GM10248 (cell line): ENCODE measurements at regions not wholly inside any gene's neighbourhood (a gene's known extent, or its start where the extent isn't known, plus 50 kb on each side); places are given as distances from the start of the nearest gene placed in this dataset.
"Not testable (repeated sequence)": the region's sequence is repeated elsewhere in the genome, so short reads cannot be mapped to it uniquely, and the experiment has no call there.

Experiments
- CTCF ChIA-PET: fragments of 300-600 bp; sonication (Branson Sonifier 250); formaldehyde crosslinking; extraction: SDS; loops from one replicate; lab custom pipeline; 2021; ENCODE audit warnings: antibody characterized with exemption; lab: Yijun Ruan, JAX
- POLR2A ChIA-PET: fragments of 350-650 bp; sonication (Branson Sonifier 250); formaldehyde crosslinking; extraction: SDS; loops from one replicate; lab custom pipeline; 2020; ENCODE audit warnings: antibody characterized with exemption; lab: Yijun Ruan, JAX
- DNase-seq: peaks from one replicate; pipeline ENCODE4 v3.0.0; 2012; ENCODE audit errors: extremely low spot score
- CTCF ChIP-seq: IDR thresholded peaks from 2 replicates; pipeline ENCODE4 v1.5.1; 2012; ENCODE audit warnings: mild to moderate bottlenecking, low read depth; ENCODE audit errors: extremely low read depth, missing control alignments, control extremely low read depth

- no peak for DNase-seq
- POLR2A ChIA-PET: no interaction called here
- CTCF ChIA-PET: interaction anchor here (1.0 kb wide), 1 partner anchor 15 kb away, joined by 3 read pairs; no protein-coding TSS in a partner anchor
- TF ChIP-seq CTCF: no peak
These were observed 395.9 kb upstream of the EMCN start for GRCh38 chr4:100913685-100914084.

DNA sequence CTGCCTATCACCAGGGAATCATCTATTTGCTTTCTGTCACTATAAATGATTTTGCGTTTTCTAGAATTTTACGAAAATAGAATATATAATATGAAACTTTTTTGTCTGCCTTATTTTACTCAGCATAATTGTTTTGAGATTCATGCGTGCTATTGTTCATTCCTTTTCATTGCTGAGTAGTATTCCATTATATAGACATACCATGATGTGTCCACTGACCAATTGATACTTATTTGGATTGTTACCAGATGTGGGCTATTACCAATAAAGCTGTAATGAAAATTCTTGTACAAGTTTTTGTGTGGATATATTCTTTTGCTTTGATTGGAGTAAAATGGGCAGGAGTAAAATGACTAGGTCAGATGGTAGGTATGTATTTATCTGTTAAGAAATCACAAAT is 390.7 kb upstream of the EMCN start:
- no peak for DNase-seq
- ChIA-PET CTCF (interaction anchor here (0.6 to 0.9 kb wide), 2 partner anchors 9 to 14 kb away, joined by 3 read pairs; no protein-coding TSS in a partner anchor), POLR2A (no interaction called here)
- no peak for TF ChIP-seq CTCF

GRCh38 chr4:100907465-100908454 is 389.9 kb upstream of the EMCN start:
- ChIA-PET POLR2A (no interaction called here), CTCF (interaction anchor here (0.6 to 0.9 kb wide), 2 partner anchors 9 to 15 kb away, joined by 3 read pairs; no protein-coding TSS in a partner anchor)
- no peak for DNase-seq
- peak; percentile 27 for TF ChIP-seq CTCF

DNA sequence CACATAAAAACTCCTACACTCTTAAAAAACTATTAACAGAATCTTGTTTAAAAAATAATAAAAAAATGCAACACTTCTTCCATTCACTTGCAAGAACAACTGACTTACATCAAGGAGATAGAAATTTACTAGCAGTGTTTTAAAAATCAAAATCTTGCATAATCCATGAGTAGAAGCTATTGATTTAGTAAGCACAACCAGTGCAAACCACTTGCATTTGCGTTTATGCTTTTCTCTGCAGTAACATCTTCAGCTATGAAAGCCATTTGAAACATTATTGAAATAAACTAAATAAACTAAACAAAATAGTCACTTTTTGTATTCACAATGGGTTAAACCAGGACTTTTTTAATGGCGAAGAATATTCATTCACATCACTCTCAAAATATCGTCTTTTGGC is 389.2 kb upstream of the EMCN start:
- TF ChIP-seq CTCF: no peak
- POLR2A ChIA-PET: no interaction called here
- no peak for DNase-seq
- CTCF ChIA-PET: interaction anchor here (1.3 kb wide), 1 partner anchor 26 kb away, joined by 3 read pairs; no protein-coding TSS in a partner anchor

DNA sequence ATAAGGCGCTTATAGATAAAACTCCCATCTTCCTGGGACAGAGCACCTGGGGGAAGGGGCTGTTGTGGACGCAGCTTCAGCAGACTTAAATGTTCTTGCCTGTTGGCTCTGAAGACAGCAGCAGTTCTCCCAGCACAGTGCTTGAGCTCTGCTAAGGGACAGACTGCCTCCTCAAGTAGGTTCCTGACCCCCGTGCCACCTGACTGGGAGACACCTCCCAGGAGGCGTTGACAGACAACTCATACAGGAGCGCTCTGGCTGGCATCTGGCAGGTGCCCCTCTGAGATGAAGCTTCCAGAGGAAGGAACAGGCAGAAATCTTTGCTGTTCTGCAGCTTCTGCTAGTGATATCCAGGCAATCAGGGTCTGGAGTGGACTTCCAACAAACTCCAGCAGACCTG is 383.1 kb upstream of the EMCN start:
- POLR2A ChIA-PET, DNase-seq: not testable (repeated sequence)
- CTCF ChIA-PET: interaction anchor here (1.4 kb wide), 1 partner anchor 10 kb away, joined by 4 read pairs; no protein-coding TSS in a partner anchor

DNA sequence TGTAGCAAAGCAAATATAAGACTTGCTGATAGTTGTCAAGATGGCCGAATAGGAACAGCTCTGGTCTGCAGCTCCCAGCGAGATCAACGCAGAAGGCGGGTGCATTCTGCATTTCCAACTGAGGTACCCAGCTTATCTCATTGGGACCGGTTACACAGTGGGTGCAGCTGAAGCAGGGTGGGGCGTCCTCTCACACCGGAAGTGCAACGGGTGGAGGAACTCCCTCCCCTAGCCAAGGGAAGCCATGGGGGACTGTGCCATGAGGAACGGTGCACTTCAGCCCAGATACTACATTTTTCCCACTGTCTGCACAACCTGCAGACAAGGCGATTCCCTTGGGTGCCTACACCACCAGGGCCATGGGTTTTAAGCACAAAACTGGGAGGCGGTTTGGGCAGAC is 382.3 kb upstream of the EMCN start:
- ChIA-PET CTCF (interaction anchor here (1.0 to 1.4 kb wide), 2 partner anchors 17 to 20 kb away, joined by 3 to 5 read pairs; no protein-coding TSS in a partner anchor), POLR2A (no interaction called here)
- no peak for DNase-seq
- TF ChIP-seq CTCF: no peak
